ENCODE measurements at regions not wholly inside any gene's neighbourhood (a gene's known extent, or its start where the extent isn't known, plus 50 kb on each side); places are given as distances from the start of the nearest gene placed in this dataset.
"Not testable (repeated sequence)": the region's sequence is repeated elsewhere in the genome, so short reads cannot be mapped to it uniquely, and the experiment has no call there.

DNA sequence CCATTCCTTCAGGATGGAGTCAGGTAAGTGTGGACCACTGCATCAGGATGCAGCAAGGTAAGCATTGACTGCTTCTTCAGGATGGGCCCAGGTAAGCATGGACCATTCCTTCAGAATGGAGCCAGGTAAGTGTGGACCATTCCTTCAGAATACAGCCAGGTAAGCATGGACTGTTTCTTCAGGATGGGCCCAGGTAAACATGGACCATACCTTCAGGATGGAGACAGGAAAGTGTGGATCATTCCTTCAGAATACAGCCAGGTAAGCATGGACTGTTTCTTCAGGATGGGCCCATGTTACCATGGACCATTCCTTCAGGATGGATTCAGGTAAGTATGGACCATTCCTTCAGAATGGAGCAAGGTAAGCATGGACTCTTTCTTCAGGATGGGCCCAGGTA is 89.4 kb upstream of the SPACA7 start:
- TF ChIP-seq, protein P1, sequence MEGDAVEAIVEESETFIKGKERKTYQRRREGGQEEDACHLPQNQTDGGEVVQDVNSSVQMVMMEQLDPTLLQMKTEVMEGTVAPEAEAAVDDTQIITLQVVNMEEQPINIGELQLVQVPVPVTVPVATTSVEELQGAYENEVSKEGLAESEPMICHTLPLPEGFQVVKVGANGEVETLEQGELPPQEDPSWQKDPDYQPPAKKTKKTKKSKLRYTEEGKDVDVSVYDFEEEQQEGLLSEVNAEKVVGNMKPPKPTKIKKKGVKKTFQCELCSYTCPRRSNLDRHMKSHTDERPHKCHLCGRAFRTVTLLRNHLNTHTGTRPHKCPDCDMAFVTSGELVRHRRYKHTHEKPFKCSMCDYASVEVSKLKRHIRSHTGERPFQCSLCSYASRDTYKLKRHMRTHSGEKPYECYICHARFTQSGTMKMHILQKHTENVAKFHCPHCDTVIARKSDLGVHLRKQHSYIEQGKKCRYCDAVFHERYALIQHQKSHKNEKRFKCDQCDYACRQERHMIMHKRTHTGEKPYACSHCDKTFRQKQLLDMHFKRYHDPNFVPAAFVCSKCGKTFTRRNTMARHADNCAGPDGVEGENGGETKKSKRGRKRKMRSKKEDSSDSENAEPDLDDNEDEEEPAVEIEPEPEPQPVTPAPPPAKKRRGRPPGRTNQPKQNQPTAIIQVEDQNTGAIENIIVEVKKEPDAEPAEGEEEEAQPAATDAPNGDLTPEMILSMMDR (IDR thresholded peaks at IDR 0.05): not testable (repeated sequence)
- TF ChIP-seq POLR2A (IDR thresholded peaks at IDR 0.05): not testable (repeated sequence)
